ENCODE measurements at regions not wholly inside any gene's neighbourhood (a gene's known extent, or its start where the extent isn't known, plus 50 kb on each side); places are given as distances from the start of the nearest gene placed in this dataset.

GRCh38 chr13:22703601-22704209, 477.1 kb upstream of the SGCG start:
- no peak for DNase-seq

DNA sequence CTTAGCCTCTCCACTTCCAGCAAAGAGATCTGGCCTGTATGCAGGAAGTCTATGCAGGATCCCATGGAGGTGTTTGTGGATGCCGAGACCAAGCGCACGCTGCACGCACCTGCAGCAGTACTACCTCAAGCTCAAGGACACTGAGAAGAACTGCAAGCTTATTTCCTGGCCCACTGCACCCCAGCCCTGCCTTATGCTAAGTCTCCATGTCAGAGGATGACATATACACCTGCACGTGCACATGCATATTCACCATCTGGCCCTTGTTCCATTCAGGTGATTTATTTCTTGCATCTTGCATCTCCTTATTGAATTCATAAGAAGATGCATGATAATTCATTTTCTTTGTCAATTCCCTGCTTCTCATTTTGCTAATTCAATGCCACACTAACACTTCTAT, 472.8 kb upstream of the SGCG start:
- no peak for DNase-seq

- no peak for DNase-seq
Measured at GRCh38 chr13:22717036-22717435, 463.7 kb upstream of the SGCG start.

DNA sequence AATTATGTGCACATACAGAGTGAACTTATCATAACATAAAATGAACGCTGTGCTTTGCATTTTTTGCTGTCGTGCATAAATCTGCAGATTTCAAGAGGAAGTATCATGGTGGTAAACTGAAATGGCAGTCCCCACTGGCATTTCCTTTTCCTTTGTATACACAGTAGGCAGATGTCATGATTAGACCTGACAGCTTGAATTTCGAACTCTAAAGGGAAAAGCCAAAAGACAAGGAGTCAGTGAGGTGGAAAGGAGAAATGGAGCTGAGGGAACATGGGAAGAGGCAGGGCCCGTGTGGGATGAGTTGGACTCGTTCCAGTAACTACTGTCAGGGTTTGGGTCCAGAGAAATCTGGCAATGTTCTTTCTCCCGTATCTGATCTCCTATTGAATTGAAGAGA, 454.1 kb upstream of the SGCG start:
- no peak for DNase-seq

GRCh38 chr13:22735011-22735995, 445.5 kb upstream of the SGCG start:
- no peak for DNase-seq

DNA sequence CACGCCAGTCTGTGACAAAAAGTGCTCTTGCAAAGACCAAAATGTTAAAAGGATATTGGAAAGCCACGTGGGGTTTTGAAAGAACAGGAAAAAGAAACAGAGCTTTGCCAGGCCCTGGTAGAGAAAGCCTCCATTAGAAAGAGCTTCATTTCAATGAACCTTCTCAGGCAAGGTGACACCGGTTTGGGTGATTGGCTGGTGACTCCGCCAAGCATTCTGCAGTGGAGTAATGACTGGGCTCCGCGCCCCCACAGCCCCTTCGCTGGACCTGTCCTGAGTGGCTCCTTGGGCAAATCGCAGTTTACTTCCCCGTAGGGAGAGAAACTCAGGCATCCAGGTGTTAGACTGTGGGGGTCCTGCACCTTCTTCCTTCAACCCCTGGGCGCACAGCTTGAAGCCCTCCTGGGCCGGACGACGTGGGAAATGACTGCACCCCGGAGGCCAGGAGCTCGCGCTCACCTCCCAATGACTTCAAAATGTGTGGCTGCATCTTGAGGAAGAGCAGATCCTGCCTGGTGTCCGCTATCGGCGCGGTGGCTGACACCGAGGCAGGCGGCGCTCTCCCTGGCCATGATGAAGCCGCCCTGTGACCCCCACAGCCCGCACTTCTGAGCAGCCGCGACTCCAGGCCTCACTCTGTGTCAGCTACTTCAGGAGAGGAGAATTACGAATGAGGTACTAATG, 444.6 kb upstream of the SGCG start:
- peak; percentile 57 for DNase-seq

DNA sequence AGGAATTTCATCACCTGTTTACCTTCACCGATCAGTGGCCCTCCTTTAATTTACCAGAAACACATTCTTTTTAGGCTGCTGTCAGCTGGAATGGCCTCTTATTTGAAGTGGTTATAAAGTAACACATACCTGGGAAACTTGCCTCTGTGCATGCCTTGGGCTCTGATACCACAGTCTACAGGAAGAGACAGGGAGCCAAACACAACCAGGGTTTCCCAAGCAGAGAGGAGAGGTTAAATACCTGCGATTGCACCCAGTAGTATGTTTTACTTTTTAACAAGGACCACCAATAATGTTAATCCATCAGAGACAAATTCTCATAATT, 444.0 kb upstream of the SGCG start:
- peak; percentile 81 for DNase-seq

DNA sequence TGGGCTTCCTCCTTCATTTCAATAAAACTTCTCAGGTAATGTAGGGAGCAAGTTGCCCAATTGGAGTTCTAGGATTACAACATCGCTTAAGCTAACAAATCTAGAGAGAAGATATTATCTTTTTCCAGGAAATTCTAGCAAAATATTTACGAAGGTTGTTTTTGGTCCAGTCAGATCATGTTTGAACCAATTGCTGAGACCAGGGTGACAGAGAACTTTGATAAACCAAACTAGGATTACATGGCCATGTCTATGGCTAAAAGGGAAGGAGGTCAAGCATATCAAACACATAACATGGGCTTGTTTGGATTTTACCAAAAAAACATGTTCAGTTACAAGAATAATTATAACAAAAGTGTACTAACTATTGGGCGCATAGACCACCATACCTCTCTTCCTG, 442.4 kb upstream of the SGCG start:
- DNase-seq = no peak

- no peak for DNase-seq
Measured at GRCh38 chr13:22740264-22740663, 440.5 kb upstream of the SGCG start.

- DNase-seq = no peak
Measured at GRCh38 chr13:22744688-22745452, 435.9 kb upstream of the SGCG start.

- no peak for DNase-seq
Measured at GRCh38 chr13:22748866-22749577, 431.8 kb upstream of the SGCG start.

DNA sequence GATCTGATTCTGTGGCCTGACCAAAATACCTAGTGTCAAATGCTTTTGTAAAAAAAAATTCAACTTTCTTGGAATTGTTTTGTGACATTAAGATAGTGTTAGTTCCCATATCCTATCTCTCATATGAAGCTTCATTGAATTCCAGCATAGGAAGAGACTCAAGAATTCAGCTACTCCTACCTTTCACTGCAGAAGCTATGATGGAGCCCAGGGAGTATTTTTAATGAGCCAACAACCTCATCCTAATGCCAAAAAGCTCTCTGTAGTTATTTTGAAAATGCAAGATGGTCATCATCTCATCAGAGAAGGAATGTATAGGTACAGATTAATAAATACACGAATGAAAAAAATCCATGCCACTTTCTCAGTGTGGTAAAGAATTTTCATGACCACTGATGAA, 431.2 kb upstream of the SGCG start:
- DNase-seq = no peak

GRCh38 chr13:22757530-22758120, 423.2 kb upstream of the SGCG start:
- no peak for DNase-seq

DNA sequence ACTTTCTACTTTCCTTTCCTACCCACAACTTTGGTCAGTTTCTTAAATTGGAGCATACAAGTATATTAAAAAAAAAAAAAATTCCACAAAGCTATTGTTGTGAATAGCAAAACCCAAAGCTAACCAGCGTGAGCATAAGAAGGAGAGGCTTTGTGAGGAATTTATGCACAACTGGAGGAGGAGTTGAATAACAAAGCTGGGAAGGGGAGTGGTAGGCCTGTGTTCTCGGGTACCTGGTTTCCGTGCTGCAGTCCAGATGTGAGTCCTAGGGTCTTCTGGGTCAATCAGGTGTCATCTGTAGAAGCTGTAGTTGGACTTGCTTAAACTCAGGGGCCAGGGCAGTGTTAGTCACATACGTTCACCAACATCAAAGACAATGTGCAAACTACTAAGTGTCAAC, 422.5 kb upstream of the SGCG start:
- no peak for DNase-seq

- DNase-seq = no peak
Measured at GRCh38 chr13:22761709-22762108, 419.1 kb upstream of the SGCG start.

DNA sequence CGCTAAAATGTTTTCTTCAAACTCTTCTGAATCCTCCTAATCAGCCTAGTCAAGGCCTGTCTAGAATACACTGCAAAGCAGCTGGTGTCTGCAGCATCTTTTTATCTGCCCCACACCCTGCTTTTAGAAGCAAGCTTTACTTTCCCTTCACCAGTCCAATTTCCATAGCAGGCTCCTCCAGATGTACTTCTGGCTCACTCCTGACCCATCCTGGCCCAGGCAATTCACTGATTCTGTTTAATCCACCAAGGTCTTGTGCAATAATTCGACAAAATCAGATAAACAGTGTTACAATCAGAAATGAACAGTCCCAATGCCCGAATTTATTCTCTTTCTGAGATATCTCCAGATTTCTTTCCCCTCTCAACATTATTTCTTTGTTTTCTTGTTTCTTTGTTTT, 415.2 kb upstream of the SGCG start:
- no peak for DNase-seq

DNA sequence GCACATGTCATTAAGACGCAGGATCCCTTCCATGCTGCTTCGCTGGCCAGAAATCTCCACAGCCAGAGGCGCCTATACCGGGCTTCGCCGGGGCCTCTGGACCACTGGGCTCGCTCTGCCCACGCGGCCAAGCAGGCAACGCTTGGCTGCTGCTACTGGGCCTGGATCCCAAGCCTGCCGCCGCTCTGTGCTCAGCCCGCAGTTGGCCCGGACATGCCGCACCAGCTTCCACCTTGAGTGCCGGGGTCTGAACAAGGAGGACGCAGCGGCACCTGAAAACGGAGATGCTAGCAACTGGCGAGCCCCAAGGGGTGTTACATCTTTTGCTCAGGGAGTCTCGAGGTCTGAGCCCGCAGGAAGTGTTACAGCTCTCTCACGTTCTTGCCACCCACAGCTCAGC, 409.9 kb upstream of the SGCG start:
- no peak for DNase-seq

GRCh38 chr13:22773465-22773864, 407.3 kb upstream of the SGCG start:
- no peak for DNase-seq

- DNase-seq = no peak
Measured at GRCh38 chr13:22776394-22777186, 404.2 kb upstream of the SGCG start.

- no peak for DNase-seq
Measured at GRCh38 chr13:22777207-22777606, 403.6 kb upstream of the SGCG start.

- peak; percentile 85 for DNase-seq
Measured at GRCh38 chr13:22789027-22789593, 391.7 kb upstream of the SGCG start.
